ENCODE measurements at regions not wholly inside any gene's neighbourhood (a gene's known extent, or its start where the extent isn't known, plus 50 kb on each side); places are given as distances from the start of the nearest gene placed in this dataset.
"Not testable (repeated sequence)": the region's sequence is repeated elsewhere in the genome, so short reads cannot be mapped to it uniquely, and the experiment has no call there.

DNA sequence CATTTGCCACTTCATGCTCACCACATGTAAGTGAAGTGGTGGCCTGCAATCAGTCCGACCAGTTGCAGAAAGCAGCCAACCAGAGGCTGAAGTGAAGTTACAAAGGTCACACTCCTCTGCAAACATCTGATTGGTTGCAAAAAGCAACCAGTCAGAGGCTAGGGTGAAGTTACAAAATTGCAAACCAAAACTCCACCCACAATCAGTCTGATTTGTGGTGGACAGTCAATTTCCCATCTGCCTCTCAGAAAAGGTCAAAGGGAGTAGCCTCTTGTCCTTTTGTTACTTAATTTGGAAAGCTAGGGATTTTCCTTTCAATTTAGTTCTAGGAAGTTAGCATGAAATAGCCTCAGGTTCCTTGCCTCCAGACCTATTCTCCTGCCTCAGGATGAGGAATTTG, 185.0 kb downstream of the UXS1 start:
- no peak for DNase-seq (ENCODE audit: low spot score)

DNA sequence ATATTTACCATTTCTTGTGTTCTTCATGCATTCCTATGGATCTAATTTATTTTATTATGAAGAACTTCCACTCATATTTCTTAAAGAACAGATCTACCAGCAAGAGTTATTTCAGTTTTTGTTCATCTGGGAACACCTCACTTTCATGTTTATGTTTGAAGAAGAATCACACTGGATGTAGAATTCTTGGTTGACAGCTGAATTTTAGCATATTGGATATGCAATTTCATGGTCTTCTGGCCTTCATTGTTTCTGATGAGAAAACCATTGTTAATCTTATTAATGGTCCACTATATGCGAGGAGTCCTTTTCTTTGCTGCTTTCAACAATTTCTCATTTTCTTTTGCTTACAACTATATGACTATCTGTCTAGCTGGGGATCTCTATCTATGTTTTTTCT, 189.2 kb downstream of the UXS1 start:
- DNase-seq (ENCODE audit: low spot score): no peak

DNA sequence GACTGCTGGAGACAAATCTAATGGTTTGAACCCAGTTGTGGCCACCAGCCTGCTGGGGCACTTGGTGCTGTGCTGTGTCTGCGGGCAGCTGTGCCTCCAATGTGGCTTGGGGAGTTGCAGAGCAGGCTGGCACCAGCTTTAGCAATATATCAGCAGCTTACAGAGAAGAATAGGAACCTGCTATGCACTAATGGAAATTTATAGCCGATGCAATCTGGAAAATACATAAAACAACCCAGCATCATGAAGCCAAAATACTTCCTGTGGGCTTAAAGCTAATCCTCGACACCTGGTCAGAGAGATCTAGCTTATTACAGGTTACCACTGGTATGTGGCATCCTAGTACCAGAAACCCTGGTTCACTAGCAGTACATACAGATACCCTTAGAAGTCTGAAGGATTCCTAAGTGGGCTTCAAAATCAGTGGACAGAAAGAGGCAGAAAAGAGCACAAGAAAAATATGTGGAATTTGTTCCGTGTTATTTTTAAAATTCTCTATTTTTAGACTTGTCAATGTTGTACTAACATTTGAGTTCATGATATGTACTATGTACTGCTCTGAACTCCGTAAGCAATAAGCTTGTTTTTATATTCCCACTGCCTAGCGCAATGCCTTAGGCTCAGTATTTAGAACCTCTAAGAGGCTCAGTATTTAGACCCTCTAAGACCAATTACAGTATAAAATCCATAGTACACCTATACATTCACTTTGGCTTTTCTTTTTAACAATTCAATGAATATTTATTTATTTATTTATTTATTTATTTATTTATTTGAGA, 194.7 kb downstream of the UXS1 start:
- no peak for DNase-seq (ENCODE audit: low spot score)

DNA sequence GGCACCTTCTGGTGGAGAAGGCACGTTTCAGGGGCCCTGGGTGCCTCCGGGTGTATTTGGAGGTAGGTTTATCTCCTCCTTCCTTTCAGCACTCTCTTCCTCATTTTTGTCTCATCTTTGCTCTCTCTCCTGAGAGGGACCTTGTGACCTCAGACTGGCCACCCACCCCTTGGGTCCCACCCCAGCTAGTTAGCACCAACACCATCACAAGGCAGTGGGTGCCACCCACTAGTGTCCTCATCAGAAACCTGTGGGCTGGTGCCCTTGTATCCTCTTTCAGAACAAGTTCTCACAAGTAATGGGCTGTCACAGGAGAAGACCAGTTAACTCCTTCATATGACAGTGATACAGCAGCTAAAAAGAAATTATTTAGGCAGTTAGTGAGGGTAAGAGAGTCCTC, 196.4 kb downstream of the UXS1 start:
- DNase-seq (ENCODE audit: low spot score): no peak

DNA sequence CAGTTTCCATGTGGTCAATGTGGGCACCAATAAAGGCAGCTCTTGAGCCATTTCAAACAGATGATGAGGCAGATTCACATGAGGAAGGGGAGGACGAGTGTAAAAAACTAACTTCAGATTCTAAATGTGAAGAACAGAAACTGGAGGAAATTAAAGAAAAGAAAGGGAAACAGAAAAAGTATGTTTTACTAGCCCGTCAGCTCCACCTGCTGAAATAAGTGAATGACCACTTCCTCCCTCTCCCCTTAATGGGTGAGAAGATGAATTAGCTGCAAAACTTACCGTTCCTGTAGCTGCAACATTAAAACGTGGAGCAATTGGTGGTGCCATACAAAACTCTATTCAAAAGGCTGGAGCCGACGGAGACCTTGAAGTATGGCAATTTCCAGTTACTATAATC, 203.5 kb downstream of the UXS1 start:
- no peak for DNase-seq (ENCODE audit: low spot score)

DNA sequence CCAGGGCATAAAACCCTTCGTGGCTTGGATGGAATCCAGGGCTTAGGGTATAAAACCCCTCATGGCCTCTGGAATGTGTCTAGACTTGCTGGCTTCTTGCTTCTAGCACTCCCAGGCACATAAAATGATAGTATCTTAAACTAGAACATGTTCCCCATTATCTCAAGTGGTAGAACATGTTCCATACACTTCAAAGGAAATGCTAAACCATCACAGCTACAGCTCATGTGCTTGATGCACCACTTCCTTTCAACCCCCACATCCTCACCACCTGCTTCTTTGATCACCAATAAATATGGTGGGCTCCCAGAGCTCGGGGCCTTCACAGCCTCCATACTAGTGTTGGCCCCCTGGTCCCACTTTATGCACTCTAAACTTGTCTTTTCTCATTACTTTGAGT, 204.3 kb downstream of the UXS1 start:
- DNase-seq (ENCODE audit: low spot score): not testable (repeated sequence)

DNA sequence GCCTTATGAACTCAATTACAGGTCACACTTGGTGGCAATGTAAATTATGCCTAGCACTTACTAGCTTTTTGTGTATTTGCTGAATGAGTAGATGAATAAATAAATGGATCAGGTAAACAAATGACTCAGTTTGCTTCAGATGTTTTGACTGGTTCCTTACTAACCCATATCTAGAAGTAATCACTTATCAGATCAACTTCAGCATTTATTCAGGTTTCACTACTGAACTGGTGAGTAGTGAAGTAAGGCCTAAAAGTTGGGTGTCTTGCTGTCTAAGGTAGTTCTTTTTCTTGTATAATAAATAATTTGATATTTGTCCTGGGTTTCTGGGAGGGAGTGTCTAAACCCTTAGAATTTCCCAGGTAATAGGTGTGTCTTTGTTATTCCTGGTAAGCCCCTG, 205.0 kb downstream of the UXS1 start:
- no peak for DNase-seq (ENCODE audit: low spot score)

DNA sequence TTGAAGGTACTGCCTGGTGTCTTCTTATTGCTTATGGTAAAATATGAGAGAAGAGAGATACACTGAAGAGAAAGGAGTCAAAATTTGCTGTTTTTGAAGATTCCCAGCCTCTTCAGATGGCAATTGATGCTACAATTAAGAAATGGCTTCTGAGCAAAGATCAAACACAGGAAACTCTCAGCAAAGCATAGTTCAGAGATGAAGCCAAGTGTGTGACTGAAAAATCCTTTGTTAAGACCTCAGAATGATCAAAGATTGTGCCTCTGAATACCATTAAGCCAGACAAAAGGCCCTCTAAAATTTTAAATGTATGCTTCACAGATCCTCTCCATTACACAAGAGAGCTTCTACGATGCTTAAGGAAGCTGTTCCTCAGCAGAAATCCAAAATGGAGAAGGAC, 216.3 kb downstream of the UXS1 start:
- no peak for DNase-seq (ENCODE audit: low spot score)

DNA sequence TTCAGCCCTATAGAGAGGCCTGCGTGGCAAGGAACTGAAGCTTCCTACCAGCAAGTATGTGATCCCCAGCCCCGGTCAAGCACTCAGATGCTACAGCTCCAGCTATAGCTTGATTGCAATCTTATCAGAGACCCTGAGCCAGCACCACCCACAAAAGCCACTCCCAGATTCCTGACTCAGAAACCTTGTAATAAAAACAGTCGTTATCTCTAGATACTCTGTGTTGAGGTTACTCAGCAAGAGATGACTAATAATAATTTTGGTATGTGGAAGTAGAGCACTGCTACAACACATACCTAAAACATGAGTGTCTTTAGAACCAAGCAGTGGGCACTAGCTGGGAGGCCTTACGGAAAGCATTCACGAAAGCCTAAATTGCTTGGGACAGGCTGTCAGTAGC, 216.9 kb downstream of the UXS1 start:
- no peak for DNase-seq (ENCODE audit: low spot score)

DNA sequence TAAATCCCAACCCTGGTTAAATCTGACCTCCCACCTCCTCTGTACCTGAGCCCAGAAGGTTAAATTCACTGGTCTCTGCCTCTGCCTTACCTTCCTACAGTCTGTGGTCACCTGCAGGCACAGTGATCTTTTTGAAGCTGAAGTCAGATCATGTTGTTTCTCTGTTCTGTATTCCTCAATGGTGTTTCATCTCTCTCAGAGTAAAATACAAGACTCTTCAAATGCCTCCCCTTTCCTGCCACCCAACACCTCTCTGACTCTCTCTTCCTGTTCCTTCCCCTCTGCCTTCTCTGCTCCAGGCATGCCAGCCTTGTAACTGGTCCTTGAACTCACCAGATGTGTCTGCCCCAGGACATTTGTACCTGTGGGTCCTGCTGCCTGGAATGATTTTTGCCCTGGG, 219.3 kb downstream of the UXS1 start:
- no peak for DNase-seq (ENCODE audit: low spot score)

DNA sequence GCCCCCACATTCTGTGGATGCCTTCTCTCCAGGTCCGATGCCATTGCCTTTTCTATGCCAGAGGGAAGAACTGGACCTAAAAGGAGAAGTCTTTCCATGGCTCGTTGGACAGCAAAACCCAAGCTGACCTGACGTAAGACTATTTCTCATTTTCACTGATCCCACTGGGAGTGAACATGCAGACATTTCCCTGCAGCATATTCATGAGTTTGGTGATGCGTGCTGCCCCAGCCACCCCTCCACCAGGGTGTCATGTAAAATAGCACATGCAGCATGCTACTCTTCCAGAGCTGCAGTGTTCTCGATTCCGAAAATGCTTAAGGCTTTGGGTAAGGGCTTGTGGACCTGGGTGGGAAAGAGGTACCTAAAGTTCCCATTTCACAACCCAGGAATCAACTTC, 221.2 kb downstream of the UXS1 start:
- no peak for DNase-seq (ENCODE audit: low spot score)

DNA sequence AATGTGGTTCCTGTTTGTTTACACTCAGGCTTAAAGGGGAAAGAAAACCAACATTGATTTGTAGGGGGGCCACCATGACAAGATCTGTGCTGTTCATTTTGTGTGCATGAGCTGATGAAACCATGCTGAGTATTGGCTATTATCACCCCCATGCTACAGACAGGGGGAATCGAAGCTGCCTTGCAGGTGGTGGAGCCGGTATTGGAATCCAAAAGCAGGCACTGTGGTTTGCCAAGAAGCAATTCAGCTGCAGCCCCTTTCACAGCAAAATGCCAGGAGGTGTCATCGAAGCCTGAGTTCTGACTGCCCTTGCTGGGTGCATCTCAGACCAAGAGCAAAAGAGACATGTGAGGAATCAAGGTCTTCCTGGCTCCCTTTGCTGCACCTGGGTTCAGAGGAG, 221.9 kb downstream of the UXS1 start:
- no peak for DNase-seq (ENCODE audit: low spot score)

DNA sequence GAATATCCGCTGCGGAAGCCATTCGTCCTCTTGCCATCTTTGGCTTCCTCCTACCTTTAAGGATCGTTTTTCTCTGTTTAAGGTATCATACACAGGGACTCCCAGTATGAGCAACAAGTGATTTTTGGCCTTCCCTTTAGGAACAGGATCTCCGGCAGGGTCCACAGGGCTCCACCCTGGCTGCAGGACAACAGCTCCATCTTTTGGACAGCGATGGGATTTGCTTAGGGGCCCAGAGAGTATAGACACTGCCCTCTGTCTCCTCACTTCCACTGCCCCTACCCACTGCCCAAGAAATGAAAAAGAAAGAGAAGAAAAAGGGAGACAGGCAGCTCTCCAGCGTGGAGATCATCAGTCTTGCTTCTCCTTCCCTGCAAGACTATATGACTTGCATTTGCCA, 224.5 kb downstream of the UXS1 start:
- DNase-seq (ENCODE audit: low spot score): no peak

DNA sequence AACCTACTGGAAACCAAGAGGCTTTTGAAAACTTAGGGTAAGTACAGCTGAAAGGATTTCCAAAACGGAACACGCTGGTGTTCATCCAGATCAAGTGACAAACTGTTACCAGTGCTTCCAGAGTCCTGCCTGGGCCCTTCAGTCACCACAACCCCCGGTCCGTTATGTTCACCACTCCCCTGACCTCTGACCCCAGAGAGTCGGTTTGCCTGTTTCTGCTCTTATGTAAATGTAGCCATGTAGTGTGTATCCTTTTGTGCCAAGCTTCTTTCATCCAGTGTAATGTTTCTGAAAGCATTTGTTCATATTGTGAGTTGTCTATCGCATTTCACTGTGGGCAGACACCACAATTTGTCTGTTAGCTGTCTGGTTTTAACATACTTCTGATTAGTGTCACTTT, 217.5 kb downstream of the NCK2 start:
- DNase-seq (ENCODE audit: low spot score): no peak

DNA sequence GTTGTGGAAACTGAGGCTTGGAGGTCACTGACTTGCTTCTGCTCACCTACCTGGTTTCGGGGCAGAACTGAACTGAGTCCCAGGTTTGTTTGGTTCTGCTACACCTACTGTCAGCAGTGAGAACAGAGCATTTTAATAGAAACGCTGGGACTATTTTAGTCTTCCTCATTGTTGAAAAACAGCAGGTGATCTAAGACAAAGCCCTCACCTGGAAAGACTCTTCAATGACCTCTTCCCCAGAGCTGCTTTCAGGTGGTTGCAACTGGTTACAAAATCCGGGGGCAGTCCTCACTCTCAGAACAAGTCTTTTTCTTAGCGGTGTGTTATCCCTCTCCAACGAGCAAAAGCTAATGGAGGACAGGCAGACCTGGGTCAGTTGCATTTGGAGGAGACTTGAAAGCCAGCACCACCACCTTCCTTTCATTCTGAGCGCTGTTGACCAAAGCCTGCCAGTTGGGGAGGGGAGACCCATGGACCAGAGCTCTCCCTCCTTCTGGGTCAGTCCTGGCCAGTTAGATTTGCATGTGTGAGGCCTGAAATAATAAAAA, 217.0 kb downstream of the NCK2 start:
- DNase-seq (ENCODE audit: low spot score): no peak

DNA sequence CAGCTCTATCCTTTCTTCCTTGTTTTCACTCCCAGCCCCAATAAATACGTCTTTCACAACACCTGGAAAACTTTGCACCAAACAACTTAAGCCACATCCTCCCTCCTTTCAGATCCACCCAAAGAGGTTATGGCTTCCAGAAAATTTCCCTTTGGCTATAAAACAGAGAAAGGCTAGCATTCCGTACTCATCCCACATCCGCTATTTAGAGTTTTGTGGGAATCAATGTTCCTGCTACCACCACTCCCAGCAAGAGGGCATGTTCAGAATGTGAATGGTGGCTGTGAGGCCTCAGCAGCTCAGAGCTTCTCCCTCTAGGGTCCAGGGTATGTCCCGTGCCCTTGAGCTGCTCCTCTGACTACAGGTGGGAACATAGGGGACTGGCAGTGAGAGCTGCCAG, 214.6 kb downstream of the NCK2 start:
- DNase-seq (ENCODE audit: low spot score): no peak

DNA sequence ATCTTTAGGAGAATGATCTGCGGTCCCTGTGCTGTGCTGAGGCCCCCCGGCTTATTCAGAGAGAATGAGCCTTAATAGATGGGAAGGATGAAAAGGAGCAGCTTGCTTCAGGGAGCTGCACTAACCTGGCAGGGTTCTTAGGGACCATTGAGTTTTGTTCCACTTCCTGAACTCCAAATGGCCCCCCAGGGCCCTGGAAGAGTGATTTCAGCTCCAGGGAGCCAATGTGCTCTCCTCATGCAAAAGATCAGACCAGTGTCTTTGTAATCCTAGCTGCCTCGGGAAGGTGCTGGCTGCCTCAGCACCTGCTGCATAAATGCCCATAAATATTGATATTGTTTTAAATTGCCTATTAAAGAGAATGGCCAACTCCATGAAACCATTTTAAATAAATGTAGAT, 210.2 kb downstream of the NCK2 start:
- DNase-seq (ENCODE audit: low spot score): no peak

DNA sequence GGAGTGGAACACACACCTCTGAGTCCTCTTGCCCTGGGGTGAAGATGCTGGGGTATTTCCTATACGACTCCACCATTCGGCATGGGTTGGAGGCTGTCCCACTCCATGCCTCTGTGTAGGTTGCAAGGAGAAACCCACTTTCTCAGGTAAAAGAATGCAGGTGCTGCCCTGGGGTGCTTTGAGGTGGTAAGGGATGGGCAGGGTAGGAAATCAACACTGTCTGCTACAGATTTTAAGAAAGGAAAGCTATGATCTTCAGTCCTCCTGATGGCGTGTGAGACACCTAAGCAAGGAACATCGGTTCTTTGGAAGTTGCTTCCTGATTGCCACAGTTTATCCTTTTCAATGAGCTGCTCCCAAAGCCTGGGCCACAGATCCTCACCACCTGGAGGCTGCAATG, 209.2 kb downstream of the NCK2 start:
- no peak for DNase-seq (ENCODE audit: low spot score)

DNA sequence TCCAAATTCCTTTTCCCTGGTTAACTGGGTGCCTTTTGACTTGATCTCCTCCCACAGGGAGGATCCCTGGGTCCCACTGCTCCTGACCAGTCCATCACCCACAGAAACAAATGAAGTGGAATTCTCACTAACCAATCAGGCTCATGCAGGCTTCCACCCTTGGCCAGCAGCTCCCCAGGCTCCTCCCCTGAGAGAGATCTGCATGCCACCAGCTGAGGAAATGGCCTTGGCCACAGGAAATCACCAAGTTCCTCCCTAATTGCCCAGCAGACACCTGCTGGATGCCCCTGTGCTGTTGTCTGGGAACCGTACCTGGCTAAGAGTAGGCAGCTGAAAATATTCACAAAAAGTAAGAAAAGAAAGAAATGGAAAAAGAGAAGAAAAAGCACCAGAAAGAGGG, 207.4 kb downstream of the NCK2 start:
- no peak for DNase-seq (ENCODE audit: low spot score)

DNA sequence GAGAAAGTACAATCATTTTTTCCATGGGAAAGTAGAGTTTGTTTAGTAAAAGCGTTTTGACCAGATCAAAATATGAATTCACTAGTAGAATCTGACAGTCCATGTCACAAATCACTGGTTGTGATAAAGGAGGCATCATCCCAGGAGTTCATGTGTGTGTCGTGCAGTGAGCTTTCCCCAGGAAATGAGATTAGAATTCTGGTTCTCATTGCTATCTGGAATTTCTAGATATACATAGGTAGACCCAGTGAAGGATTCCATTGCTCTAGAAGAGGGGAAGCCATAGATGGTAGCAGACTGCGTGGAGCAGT, 206.6 kb downstream of the NCK2 start:
- no peak for DNase-seq (ENCODE audit: low spot score)

DNA sequence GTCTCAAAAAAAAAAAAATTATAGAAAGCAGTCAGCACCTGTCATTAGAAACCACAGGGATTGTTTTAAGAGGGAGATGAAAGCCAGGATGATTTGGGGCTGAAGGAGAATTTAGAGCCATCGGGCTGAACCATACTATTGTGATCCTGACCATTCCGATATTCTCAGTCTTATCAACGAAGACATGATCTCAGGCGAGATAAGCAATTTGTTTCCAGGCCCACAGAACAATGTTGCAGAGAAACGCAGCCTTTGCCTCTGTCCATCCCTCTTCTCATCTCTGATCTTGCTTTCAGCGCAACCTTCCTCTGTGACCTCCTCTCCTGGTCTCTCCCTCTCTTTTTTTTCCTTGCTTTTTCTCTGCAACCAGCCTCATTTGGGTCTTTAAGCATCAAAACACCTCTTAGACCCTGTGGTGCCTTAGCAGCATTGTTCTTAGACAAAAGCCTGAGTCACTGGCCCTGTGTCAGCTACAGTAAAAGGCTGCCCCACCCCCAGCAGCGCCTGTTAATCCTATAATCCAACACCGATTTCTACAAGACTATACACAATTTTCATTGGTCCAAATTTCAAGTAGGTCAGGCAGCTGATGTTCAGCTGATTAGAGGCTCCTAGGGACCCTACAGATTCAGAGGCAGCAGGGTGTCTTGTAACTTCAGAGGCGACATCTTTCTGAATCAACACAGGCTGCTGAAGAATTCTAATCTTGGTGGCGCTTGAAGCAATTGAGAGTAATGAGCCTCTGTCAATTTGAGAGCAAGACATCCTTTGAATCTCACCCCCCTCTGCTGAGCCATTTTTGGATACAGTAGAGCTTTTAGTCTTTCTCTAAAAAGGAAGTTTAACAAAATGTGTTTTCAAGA, 206.0 kb downstream of the NCK2 start:
- DNase-seq (ENCODE audit: low spot score): no peak

DNA sequence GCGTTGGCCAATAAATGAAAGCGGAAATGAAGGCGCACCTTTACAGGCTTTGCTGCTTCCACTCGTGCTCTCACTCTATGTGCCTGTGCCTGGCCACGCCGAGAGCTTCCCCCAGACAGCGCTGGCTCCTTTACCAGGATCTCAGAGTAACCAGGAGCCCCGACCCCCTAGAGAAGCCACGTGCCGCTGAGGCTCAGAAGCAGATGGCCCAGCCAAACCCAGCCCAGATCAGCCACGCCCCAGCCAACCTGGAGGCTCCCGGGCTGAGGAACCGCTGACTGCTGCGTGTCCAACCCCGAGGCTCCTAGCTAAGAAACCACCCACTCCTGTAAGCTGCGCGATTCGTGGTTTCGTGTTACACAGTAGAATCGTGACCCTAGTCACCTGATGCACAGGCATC, 199.3 kb downstream of the NCK2 start:
- DNase-seq (ENCODE audit: low spot score): no peak

Data from mucosa of gallbladder (tissue), 1 donor.